ENCODE measurements at regions not wholly inside any gene's neighbourhood (a gene's known extent, or its start where the extent isn't known, plus 50 kb on each side); places are given as distances from the start of the nearest gene placed in this dataset.

GRCh38 chr13:80685942-80686341 is 345.0 kb upstream of the SPRY2 start:
- Histone ChIP-seq H2AK5ac (ENCODE audit: low read depth, low read length) (no peak overlapping the region), H3K23ac (ENCODE audit: low read depth, low read length) (no peak overlapping the region), H3K27ac (ENCODE audit: insufficient read depth, low read length) (no peak overlapping the region), H3K4ac (ENCODE audit: low read depth, low read length) (no peak overlapping the region), H4K91ac (ENCODE audit: insufficient read depth, low read depth, low read length) (no peak overlapping the region), H3K56ac (ENCODE audit: extremely low read depth, insufficient read depth, low read length) (no peak overlapping the region), H2BK20ac (ENCODE audit: low read depth, low read length) (no peak overlapping the region), H3K4me1 (ENCODE audit: control insufficient read depth, insufficient read depth, low read length) (no peaks in the 10 kb centered on the region), H3K4me3 (ENCODE audit: insufficient read depth, low read depth, low read length) (no peak overlapping the region), H3K4me2 (ENCODE audit: low read depth, low read length) (no peak overlapping the region), H3K14ac (replicated peaks; ENCODE audit: low read depth, low read length) (no peak overlapping the region), H3K18ac (ENCODE audit: low read depth, low read length) (no peak overlapping the region), H2AK9ac (replicated peaks; ENCODE audit: low read depth, low read length, poor library complexity) (no peak overlapping the region), H4K20me1 (ENCODE audit: insufficient read depth, low read length) (no peaks in the 10 kb centered on the region), H3K27me3 (ENCODE audit: control insufficient read depth, insufficient read depth, low read length) (no peaks in the 10 kb centered on the region), H3K9me1 (ENCODE audit: insufficient read depth, low read length) (no peaks in the 10 kb centered on the region), H2BK120ac (ENCODE audit: low read depth, low read length) (no peak overlapping the region), H2BK15ac (ENCODE audit: low read depth, low read length) (no peak overlapping the region), H3K79me1 (ENCODE audit: low read depth in 1 of 2, low read length in 2 of 2) (no peaks in the 10 kb centered on the region), H3K9ac (ENCODE audit: low read depth, low read length) (no peak overlapping the region), H2BK5ac (ENCODE audit: low read depth, low read length, poor library complexity, severe bottlenecking) (no peak overlapping the region), H2AFZ (replicated peaks; ENCODE audit: low read length, poor library complexity) (no peak overlapping the region), H4K8ac (ENCODE audit: low read depth in 2 of 2, low read length in 2 of 2) (no peak overlapping the region), H3K36me3 (ENCODE audit: control insufficient read depth, insufficient read depth, low read length) (no peaks in the 10 kb centered on the region), H3K9me3 (ENCODE audit: control insufficient read depth, insufficient read depth, low read length) (peaks cover 5% of the 10 kb centered on the region; the same call in 1 of the 2 replicates), H4K5ac (ENCODE audit: low read depth, low read length) (no peak overlapping the region)
- ATAC-seq (ENCODE audit: low read depth) (no peak), DNase-seq (no peak)
- intact Hi-C loops (cut with micrococcal nuclease) (no loop called here), in situ Hi-C loops (cut with MboI; ENCODE audit: low sequenced_read_pairs) (no loop called here), dilution Hi-C loops (cut with HindIII; ENCODE audit: low sequenced_read_pairs, unreplicated experiment) (no loop called here)
- TF ChIP-seq, protein P1, sequence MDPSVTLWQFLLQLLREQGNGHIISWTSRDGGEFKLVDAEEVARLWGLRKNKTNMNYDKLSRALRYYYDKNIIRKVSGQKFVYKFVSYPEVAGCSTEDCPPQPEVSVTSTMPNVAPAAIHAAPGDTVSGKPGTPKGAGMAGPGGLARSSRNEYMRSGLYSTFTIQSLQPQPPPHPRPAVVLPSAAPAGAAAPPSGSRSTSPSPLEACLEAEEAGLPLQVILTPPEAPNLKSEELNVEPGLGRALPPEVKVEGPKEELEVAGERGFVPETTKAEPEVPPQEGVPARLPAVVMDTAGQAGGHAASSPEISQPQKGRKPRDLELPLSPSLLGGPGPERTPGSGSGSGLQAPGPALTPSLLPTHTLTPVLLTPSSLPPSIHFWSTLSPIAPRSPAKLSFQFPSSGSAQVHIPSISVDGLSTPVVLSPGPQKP (IDR thresholded peaks at IDR 0.05; ENCODE audit: borderline replicate concordance, low read depth, low read length), result no peak
- TF ChIP-seq, protein P2, sequence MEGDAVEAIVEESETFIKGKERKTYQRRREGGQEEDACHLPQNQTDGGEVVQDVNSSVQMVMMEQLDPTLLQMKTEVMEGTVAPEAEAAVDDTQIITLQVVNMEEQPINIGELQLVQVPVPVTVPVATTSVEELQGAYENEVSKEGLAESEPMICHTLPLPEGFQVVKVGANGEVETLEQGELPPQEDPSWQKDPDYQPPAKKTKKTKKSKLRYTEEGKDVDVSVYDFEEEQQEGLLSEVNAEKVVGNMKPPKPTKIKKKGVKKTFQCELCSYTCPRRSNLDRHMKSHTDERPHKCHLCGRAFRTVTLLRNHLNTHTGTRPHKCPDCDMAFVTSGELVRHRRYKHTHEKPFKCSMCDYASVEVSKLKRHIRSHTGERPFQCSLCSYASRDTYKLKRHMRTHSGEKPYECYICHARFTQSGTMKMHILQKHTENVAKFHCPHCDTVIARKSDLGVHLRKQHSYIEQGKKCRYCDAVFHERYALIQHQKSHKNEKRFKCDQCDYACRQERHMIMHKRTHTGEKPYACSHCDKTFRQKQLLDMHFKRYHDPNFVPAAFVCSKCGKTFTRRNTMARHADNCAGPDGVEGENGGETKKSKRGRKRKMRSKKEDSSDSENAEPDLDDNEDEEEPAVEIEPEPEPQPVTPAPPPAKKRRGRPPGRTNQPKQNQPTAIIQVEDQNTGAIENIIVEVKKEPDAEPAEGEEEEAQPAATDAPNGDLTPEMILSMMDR (conservative IDR thresholded peaks at IDR 0.05; ENCODE audit: low read depth, low read length), result no peak
- TF ChIP-seq RCOR1 (IDR thresholded peaks at IDR 0.05; ENCODE audit: insufficient replicate concordance, low read length), result no peak
- CTCF ChIA-PET, result no interaction called here
- POLR2A ChIA-PET (ENCODE audit: unreplicated experiment), result no interaction called here
- no CpG with 5 or more reads among the region's 1 CpG for WGBS, 2 experiments (ENCODE audit: extremely low coverage in 2 of 2, insufficient read length in 1 of 2)
- no TSS peak for BruUV-seq (replicated peaks)

Measured in IMR-90 (cell line).